ENCODE measurements at regions not wholly inside any gene's neighbourhood (a gene's known extent, or its start where the extent isn't known, plus 50 kb on each side); places are given as distances from the start of the nearest gene placed in this dataset.

DNA sequence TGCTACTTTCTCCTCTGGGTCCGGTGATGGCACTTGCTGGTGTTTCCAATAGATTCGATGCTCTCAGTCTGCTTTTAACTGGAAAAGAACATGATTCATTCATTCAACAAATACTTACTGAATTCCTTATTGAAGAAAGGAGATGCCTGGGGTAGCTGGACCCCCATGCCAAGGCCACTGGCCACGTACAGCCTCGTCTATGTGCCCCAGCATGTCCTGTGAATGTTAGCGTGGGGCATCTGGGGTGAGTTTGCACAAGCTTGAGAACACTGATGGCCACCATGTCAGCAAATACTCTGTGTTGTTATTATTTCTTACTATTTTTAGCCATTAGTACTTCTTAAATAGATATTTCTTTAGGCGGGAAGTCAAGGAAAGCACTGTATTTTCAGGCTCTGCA, 112.0 kb upstream of the OXGR1 start:
- Histone ChIP-seq H4K20me1 (ENCODE audit: insufficient read depth) (no peaks in the 10 kb centered on the region), H2AFZ (no peak overlapping the region), H3K27ac (no peak overlapping the region), H3K4me2 (no peak overlapping the region), H3K9me2 (ENCODE audit: insufficient read depth) (no peaks in the 10 kb centered on the region), H3K9me3 (ENCODE audit: insufficient read depth, low read depth) (no peaks in the 10 kb centered on the region), H3K4me1 (replicated peaks; ENCODE audit: insufficient read depth) (peaks cover 17% of the 10 kb centered on the region), H3K36me3 (ENCODE audit: low read depth) (no peaks in the 10 kb centered on the region), H3K4me3 (no peak overlapping the region), H3K79me2 (ENCODE audit: low read depth) (no peaks in the 10 kb centered on the region), H3K27me3 (ENCODE audit: insufficient read depth, low read depth) (no peaks in the 10 kb centered on the region), H3F3A (ENCODE audit: insufficient read depth, low read depth) (peaks cover 4% of the 10 kb centered on the region; the same call in 1 of the 2 replicates)
- BruUV-seq (replicated peaks), result no TSS peak
- no peak for DNase-seq
- CTCF ChIA-PET, result no interaction called here
- no peak for TF ChIP-seq EZH2 (IDR thresholded peaks at IDR 0.05; ENCODE audit: low read depth)
- TF ChIP-seq, protein P1, sequence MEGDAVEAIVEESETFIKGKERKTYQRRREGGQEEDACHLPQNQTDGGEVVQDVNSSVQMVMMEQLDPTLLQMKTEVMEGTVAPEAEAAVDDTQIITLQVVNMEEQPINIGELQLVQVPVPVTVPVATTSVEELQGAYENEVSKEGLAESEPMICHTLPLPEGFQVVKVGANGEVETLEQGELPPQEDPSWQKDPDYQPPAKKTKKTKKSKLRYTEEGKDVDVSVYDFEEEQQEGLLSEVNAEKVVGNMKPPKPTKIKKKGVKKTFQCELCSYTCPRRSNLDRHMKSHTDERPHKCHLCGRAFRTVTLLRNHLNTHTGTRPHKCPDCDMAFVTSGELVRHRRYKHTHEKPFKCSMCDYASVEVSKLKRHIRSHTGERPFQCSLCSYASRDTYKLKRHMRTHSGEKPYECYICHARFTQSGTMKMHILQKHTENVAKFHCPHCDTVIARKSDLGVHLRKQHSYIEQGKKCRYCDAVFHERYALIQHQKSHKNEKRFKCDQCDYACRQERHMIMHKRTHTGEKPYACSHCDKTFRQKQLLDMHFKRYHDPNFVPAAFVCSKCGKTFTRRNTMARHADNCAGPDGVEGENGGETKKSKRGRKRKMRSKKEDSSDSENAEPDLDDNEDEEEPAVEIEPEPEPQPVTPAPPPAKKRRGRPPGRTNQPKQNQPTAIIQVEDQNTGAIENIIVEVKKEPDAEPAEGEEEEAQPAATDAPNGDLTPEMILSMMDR (conservative IDR thresholded peaks at IDR 0.05), result no peak
- POLR2A ChIA-PET (ENCODE audit: unreplicated experiment), result interaction anchor here (0.7 kb wide), 1 partner anchor 60 kb away, joined by 3 read pairs; no protein-coding TSS in a partner anchor
- intact Hi-C loops (cut with micrococcal nuclease; ENCODE audit: unreplicated experiment), result no loop called here

DNA sequence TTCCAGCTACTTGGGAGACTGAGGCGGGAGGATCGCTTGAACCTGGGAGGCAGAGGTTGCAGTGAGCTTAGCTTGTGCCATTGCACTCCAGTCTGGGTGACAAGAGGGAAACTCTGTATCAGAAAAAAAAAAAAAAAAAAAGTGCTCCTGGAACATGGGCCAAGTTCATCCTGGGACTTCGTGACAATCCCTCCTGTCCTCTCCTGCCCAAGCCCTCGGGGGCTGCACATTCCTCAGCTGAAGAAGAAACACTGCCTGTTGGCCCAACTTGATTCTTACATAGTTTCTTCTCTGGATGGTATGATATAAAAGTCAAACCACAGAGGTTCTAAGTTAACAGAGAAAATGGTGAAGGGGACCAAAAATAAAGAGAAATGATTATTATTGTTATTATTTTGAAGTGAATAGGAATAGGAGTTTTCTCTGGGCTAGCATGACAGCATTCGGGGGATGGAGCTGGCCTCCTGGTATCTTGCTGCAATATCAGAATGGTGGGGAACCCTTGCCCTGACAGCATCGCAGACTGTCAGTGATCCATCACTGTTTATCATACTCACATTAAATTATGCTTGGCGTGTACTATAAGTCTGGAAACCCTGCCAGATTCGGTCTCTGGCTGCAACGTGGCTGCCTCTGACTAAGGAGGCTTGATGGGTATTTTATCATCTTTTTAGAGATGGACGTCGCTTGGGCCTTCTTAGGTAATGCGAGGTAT, 113.7 kb upstream of the OXGR1 start:
- H3K9me3 ChIP-seq (ENCODE audit: insufficient read depth, low read depth), result no peaks in the 10 kb centered on the region
- H4K20me1 ChIP-seq (ENCODE audit: insufficient read depth), result no peaks in the 10 kb centered on the region
- H3K4me2 ChIP-seq, result no peak overlapping the region
- no peaks in the 10 kb centered on the region for H3K27me3 ChIP-seq (ENCODE audit: insufficient read depth, low read depth)
- no peak overlapping the region for H3K4me3 ChIP-seq
- H3K27ac ChIP-seq, result no peak overlapping the region
- no peaks in the 10 kb centered on the region for H3K9me2 ChIP-seq (ENCODE audit: insufficient read depth)
- intact Hi-C loops (cut with micrococcal nuclease; ENCODE audit: unreplicated experiment), result no loop called here
- TF ChIP-seq, protein P1 (conservative IDR thresholded peaks at IDR 0.05), result no peak
- TF ChIP-seq EZH2 (IDR thresholded peaks at IDR 0.05; ENCODE audit: low read depth), result no peak
- no peaks in the 10 kb centered on the region for H3K36me3 ChIP-seq (ENCODE audit: low read depth)
- POLR2A ChIA-PET (ENCODE audit: unreplicated experiment), result no interaction called here
- CTCF ChIA-PET, result no interaction called here
- peaks cover 9% of the 10 kb centered on the region; the same call in 1 of the 2 replicates for H3F3A ChIP-seq (ENCODE audit: insufficient read depth, low read depth)
- no peak for DNase-seq
- no peaks in the 10 kb centered on the region for H3K79me2 ChIP-seq (ENCODE audit: low read depth)
- H2AFZ ChIP-seq, result no peak overlapping the region
- peaks cover 17% of the 10 kb centered on the region for H3K4me1 ChIP-seq (replicated peaks; ENCODE audit: insufficient read depth)
- BruUV-seq (replicated peaks), result no TSS peak

DNA sequence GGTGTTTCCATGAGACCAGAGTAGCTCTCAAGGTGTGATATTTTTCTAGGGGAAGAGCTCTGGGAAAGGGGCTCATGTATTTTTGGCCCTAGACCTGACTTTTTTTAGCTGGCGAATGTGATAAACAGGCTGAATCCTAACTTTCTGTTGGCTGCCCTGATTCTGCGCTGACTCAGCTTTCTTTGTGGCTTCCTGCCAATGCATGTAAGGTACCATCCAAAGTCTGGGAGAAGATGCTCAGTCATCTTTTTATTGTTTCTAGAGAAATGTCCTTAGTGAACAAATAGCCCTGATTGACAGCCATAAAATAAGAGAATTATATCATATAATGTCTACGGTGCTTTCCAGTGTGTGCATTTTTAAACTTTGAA, 113.6 kb upstream of the MBNL2 start:
- Histone ChIP-seq H3K27me3 (ENCODE audit: insufficient read depth, low read depth) (no peaks in the 10 kb centered on the region), H3K4me1 (replicated peaks; ENCODE audit: insufficient read depth) (peaks cover 17% of the 10 kb centered on the region), H3K9me3 (ENCODE audit: insufficient read depth, low read depth) (no peaks in the 10 kb centered on the region), H3F3A (ENCODE audit: insufficient read depth, low read depth) (peaks cover 10% of the 10 kb centered on the region; the same call in 1 of the 2 replicates), H3K9me2 (ENCODE audit: insufficient read depth) (no peaks in the 10 kb centered on the region), H3K27ac (no peak overlapping the region), H3K4me3 (no peak overlapping the region), H3K79me2 (ENCODE audit: low read depth) (no peaks in the 10 kb centered on the region), H2AFZ (no peak overlapping the region), H3K36me3 (ENCODE audit: low read depth) (no peaks in the 10 kb centered on the region), H4K20me1 (ENCODE audit: insufficient read depth) (no peaks in the 10 kb centered on the region), H3K4me2 (no peak overlapping the region)
- TF ChIP-seq, protein P1 (conservative IDR thresholded peaks at IDR 0.05), result no peak
- no peak for TF ChIP-seq EZH2 (IDR thresholded peaks at IDR 0.05; ENCODE audit: low read depth)
- ChIA-PET CTCF (no interaction called here), POLR2A (ENCODE audit: unreplicated experiment) (no interaction called here)
- intact Hi-C loops (cut with micrococcal nuclease; ENCODE audit: unreplicated experiment), result no loop called here
- no TSS peak for BruUV-seq (replicated peaks)
- no peak for DNase-seq

Measured in PC-9 (cell line).